Skin of body (tissue), 1 donor: ENCODE measurements at regions not wholly inside any gene's neighbourhood (a gene's known extent, or its start where the extent isn't known, plus 50 kb on each side); places are given as distances from the start of the nearest gene placed in this dataset.
"Not testable (repeated sequence)": the region's sequence is repeated elsewhere in the genome, so short reads cannot be mapped to it uniquely, and the experiment has no call there.

Experiments
- DNase-seq: peaks from one replicate; lab custom pipeline; 2025; lab: John Stamatoyannopoulos, UW

- DNase-seq = not testable (repeated sequence)
These were observed 957.1 kb downstream of the TRIB2 start for GRCh38 chr2:13673821-13674220.

DNA sequence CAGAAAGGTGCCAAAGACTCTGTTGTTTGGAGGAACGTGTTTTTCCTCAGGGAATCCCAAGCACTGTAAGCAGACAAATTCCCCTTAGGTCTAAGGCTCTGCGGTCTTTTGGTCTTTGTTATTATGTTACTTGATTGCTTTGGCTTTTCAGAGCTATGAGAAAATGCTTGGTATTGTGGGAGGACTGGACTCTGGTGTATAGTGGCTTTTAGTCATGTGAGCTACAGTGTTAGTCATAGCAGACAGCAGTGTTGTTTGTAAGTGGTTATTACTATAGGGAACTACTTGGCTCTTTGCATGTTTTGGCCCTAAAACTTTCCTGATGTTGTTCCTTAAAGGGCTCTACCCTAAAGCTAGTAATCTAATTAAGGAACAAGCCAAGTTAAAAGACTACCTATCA lies 956.2 kb upstream of the LRATD1 start:
- DNase-seq = no peak

- DNase-seq = no peak
These were observed 950.6 kb upstream of the LRATD1 start for GRCh38 chr2:13681936-13682335.

DNA sequence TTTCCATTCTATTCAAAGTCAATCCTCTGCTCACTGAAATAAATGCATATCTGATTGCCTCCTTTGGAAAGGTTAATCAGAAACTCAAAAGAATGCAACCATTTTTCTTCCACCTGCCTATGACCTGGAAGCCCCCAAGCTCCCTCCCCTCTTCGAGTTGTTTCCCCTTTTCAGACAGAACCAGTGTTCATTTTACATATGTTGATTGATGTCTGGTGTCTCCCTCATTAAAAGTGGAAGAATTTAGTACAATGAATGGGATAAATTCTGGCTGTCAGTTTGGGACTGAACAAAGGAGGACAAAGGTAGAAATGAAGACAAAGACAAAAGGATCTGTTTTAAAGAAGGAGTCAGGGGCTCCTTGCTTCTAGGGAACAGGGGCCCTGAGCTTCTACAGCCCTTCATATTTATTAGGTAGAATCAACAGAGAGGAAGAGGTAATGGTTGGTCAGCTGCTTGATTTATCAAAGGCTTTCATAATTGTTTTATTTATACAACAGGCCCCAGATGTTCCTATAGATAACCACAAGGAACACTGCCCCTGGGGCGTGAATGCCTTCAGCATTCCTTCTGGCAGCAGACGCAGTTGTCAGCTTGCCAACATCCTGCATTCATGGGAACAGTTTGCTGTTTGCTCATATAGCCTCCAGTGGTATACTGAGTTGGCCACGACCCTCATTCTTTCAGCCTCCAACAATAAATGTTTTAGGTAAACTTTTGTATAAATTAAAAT lies 949.8 kb upstream of the LRATD1 start:
- no peak for DNase-seq

- no peak for DNase-seq
These were observed 946.3 kb upstream of the LRATD1 start for GRCh38 chr2:13686262-13686661.

DNA sequence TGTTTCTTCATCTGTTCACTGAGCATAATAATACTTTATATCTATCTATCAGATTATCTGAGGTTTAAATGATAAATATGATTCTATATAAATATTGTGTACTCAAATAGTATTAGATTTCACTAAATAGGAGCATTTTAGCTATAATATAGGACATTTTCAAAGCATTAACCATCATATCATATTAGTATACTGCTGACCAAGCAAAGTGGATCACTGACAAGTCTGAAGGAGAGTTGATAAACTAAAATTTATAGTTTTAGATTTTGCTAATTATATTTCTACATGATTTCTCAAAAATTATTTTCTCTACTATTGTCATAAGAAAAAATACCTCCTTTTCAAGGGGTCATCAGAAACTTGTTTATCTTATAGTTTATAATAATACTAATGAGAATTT lies 937.8 kb upstream of the LRATD1 start:
- DNase-seq = no peak

DNA sequence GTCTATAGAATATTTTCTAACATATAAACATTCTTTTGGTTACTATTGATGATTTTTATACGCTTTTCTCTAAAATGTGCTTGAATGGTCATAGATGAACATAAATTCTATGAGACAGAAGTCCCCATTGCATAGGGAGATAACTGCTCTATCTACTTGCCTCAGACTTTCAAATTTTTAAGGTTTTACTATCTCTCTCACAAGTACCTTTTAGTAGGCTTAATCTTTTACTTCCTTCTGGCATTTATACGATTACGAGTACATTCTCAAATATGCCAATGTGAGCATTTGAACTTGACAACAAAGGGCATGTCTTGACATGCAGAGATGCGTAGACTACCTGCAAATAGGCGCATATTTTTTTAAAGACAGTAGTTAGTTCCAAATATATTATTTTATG lies 935.9 kb upstream of the LRATD1 start:
- no peak for DNase-seq

DNA sequence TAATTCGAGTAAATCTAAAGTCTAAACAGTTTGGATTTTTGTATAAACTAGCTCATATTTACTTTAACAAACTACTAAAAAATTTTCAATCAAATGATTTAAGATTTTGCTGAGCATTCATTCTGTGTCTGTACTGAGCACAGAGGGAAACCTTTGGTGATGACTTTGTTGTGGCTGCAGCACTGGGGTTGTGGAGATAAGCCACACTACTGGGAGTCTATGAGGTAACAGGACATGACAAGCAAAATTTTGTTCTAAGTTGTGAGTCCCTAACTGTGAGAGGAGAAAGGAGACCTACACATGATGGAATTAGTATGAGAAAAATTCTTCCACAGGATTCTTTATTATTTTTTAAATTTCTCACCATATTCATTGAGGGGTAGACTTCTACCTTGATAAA lies 933.7 kb upstream of the LRATD1 start:
- DNase-seq = no peak

- DNase-seq = not testable (repeated sequence)
These were observed 932.6 kb upstream of the LRATD1 start for GRCh38 chr2:13699939-13700338.

GRCh38 chr2:13711154-13711553 lies 921.4 kb upstream of the LRATD1 start:
- DNase-seq = no peak

DNA sequence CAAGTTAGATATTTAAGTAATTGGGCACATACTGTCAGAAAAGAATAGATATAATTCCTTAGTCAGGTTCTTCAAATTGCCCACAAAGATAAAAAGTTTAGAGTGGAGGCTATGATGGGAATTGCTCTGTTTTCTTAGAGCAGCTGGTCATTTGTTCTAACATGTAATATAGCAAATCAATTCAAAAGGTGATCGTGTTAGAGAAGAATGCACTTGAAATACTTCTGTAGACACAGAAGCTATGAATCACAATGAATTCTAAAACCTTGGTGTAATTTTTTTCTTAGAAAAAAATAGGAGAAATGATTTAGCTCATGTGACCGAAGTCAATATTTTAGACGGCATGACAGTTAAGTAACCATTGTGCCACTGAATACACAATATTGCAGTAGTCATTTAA lies 918.1 kb upstream of the LRATD1 start:
- DNase-seq = no peak

DNA sequence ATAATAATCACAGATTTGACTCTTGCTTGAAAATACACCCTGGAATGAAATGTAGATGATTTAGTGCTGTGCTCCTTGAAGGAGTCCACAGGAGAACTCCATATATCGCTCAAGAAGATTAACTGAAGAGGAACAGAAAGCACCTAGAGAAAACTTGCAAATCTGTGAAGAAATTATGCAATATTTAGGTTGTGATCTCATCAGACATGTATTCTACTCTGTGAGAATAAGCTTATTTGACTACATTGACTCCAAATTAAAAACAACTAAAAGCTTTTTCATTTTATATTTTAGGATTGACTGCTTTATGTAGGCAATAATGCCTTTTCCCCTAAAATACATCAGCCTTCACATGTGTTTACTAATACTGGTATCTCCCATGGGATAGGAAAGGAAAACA lies 906.6 kb upstream of the LRATD1 start:
- no peak for DNase-seq

GRCh38 chr2:13745330-13745729 lies 887.2 kb upstream of the LRATD1 start:
- no peak for DNase-seq

GRCh38 chr2:13751955-13752354 lies 880.6 kb upstream of the LRATD1 start:
- no peak for DNase-seq

- DNase-seq = no peak
These were observed 874.1 kb upstream of the LRATD1 start for GRCh38 chr2:13758412-13758811.

DNA sequence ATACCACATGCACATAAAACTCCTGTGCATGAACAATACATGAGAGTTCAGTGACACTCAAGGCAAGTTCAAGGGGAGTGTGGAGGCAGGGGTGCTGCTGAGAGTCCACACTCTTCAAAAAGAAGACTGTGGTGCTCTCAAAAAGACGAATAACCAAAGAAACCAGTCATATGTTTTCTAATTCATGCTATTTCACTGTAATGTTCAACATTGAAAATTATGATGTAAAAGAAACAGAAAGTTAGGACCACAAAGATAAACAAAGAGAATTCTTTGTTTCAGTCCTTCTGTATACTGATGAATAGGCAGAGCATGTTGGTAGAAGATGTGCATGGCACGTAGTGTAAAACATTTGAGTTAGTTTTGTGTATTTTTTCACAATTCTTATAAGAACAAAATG lies 864.2 kb upstream of the LRATD1 start:
- DNase-seq = no peak

DNA sequence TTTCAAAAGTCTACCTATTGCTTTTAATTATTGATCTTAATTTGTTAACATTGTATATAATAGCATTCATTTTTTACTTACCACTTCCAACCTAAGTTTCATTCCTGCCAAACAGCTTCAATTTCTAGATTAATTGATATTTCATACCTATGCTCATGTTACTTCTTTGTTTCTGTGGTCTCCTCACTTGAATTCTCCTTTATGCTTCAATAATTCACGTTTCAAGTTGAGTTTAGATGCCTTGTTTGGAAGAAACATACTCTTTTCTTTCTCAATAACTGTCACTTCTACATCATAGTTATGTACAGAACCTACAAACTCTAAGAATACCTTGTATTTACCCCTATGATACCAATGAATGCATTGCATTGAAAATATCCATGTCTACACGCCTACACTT lies 862.2 kb upstream of the LRATD1 start:
- DNase-seq = no peak

- DNase-seq = no peak
These were observed 852.5 kb upstream of the LRATD1 start for GRCh38 chr2:13779996-13780395.

GRCh38 chr2:13791019-13791547 lies 841.4 kb upstream of the LRATD1 start:
- no peak for DNase-seq

- no peak for DNase-seq
These were observed 826.0 kb upstream of the LRATD1 start for GRCh38 chr2:13806539-13806938.

DNA sequence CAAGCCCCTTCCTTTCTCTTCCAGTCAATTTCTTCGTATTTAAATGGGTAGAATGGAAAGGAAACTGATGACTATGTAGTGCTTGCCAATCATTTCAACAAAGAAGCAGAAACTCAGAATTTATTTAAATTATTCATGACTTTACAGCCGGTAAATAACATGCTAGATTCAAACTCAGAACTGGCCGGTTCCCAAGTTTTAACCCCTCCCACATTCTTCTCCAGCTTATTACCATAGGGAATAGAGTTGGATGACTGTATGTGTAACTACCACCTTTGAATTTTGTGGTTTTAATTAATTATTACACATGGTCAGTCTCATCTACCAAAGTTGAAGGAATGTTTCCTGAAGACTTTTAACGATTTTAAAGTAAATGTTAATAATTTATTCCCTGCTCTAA lies 819.3 kb upstream of the LRATD1 start:
- no peak for DNase-seq

GRCh38 chr2:13818002-13818401 lies 814.5 kb upstream of the LRATD1 start:
- DNase-seq = no peak

GRCh38 chr2:13819896-13820295 lies 812.6 kb upstream of the LRATD1 start:
- no peak for DNase-seq
